ENCODE measurements at regions not wholly inside any gene's neighbourhood (a gene's known extent, or its start where the extent isn't known, plus 50 kb on each side); places are given as distances from the start of the nearest gene placed in this dataset.

GRCh38 chr2:163375070-163375469 lies 360.7 kb downstream of the FIGN start:
- CTCF ChIA-PET, result no interaction called here
- Mint-ChIP-seq H3K4me3 (no peak overlapping the region), H3K27me3 (no peaks in the 10 kb centered on the region), H3K9me3 (ENCODE audit: insufficient read depth) (peaks cover 3% of the 10 kb centered on the region), H3K27ac (no peak overlapping the region), H3K4me1 (no peaks in the 10 kb centered on the region)
- Histone ChIP-seq H3K36me3 (replicated peaks in 1 of 2; ENCODE audit: control extremely low read depth in 1 of 2, control insufficient read depth in 1 of 2, extremely low read depth in 1 of 2, insufficient read depth in 2 of 2, low read length in 1 of 2) (no peaks in the 10 kb centered on the region), H3K4me3 (ENCODE audit: control extremely low read depth in 1 of 5, extremely low read depth in 1 of 5, insufficient read depth in 1 of 5, low read depth in 2 of 5, low read length in 4 of 5) (no peak overlapping the region), H3K4me1 (ENCODE audit: control insufficient read depth in 2 of 2, insufficient read depth in 2 of 2, low read length in 2 of 2) (no peaks in the 10 kb centered on the region), H3K9me3 (ENCODE audit: control extremely low read depth in 1 of 3, control insufficient read depth in 2 of 3, insufficient read depth in 1 of 3, low read length in 2 of 3) (no peaks in the 10 kb centered on the region), H3K9ac (ENCODE audit: low read length) (no peak overlapping the region), H3K27me3 (replicated peaks in 1 of 4; ENCODE audit: control extremely low read depth in 1 of 4, control insufficient read depth in 3 of 4, insufficient read depth in 4 of 4, low read length in 3 of 4) (no peaks in the 10 kb centered on the region), H3K27ac (ENCODE audit: low read length in 2 of 2) (no peak overlapping the region), H2AFZ (ENCODE audit: insufficient read depth, low read depth, low read length, poor library complexity, severe bottlenecking) (no peak overlapping the region), H3K79me2 (ENCODE audit: control insufficient read depth, insufficient read depth, low read length) (no peaks in the 10 kb centered on the region), H3K4me2 (replicated peaks; ENCODE audit: low read depth, low read length, poor library complexity, severe bottlenecking) (no peak overlapping the region), H4K20me1 (ENCODE audit: control insufficient read depth, insufficient read depth, low read length, poor library complexity, severe bottlenecking) (no peaks in the 10 kb centered on the region)
- no peak for ATAC-seq (ENCODE audit: low read depth)
- 100% methylated on average over 1 of the region's 2 CpGs for WGBS (ENCODE audit: insufficient coverage)
- intact Hi-C loops (cut with micrococcal nuclease), result no loop called here
- POLR2A ChIA-PET, result no interaction called here
- no peak for DNase-seq
- no peak for TF ChIP-seq EZH2 (IDR thresholded peaks at IDR 0.05; ENCODE audit: borderline replicate concordance, insufficient read depth, low read depth, low read length, poor library complexity, severe bottlenecking)
- no peak for TF ChIP-seq CTCF (IDR thresholded peaks at IDR 0.05)

- Mint-ChIP-seq H3K27ac (no peak overlapping the region), H3K4me3 (no peak overlapping the region), H3K9me3 (ENCODE audit: insufficient read depth) (peaks cover 3% of the 10 kb centered on the region), H3K4me1 (no peaks in the 10 kb centered on the region), H3K27me3 (no peaks in the 10 kb centered on the region)
- WGBS (ENCODE audit: insufficient coverage), result 92% methylated on average over 2 of the region's 3 CpGs
- POLR2A ChIA-PET, result no interaction called here
- Histone ChIP-seq H3K27ac (ENCODE audit: low read length in 2 of 2) (no peak overlapping the region), H3K79me2 (ENCODE audit: control insufficient read depth, insufficient read depth, low read length) (no peaks in the 10 kb centered on the region), H3K36me3 (replicated peaks in 1 of 2; ENCODE audit: control extremely low read depth in 1 of 2, control insufficient read depth in 1 of 2, extremely low read depth in 1 of 2, insufficient read depth in 2 of 2, low read length in 1 of 2) (no peaks in the 10 kb centered on the region), H3K4me1 (ENCODE audit: control insufficient read depth in 2 of 2, insufficient read depth in 2 of 2, low read length in 2 of 2) (no peaks in the 10 kb centered on the region), H3K27me3 (replicated peaks in 1 of 4; ENCODE audit: control extremely low read depth in 1 of 4, control insufficient read depth in 3 of 4, insufficient read depth in 4 of 4, low read length in 3 of 4) (no peaks in the 10 kb centered on the region), H3K4me3 (ENCODE audit: control extremely low read depth in 1 of 5, extremely low read depth in 1 of 5, insufficient read depth in 1 of 5, low read depth in 2 of 5, low read length in 4 of 5) (no peak overlapping the region), H2AFZ (ENCODE audit: insufficient read depth, low read depth, low read length, poor library complexity, severe bottlenecking) (no peak overlapping the region), H3K9ac (ENCODE audit: low read length) (no peak overlapping the region), H3K4me2 (replicated peaks; ENCODE audit: low read depth, low read length, poor library complexity, severe bottlenecking) (no peak overlapping the region), H3K9me3 (ENCODE audit: control extremely low read depth in 1 of 3, control insufficient read depth in 2 of 3, insufficient read depth in 1 of 3, low read length in 2 of 3) (no peaks in the 10 kb centered on the region), H4K20me1 (ENCODE audit: control insufficient read depth, insufficient read depth, low read length, poor library complexity, severe bottlenecking) (no peaks in the 10 kb centered on the region)
- CTCF ChIA-PET, result no interaction called here
- no peak for ATAC-seq (ENCODE audit: low read depth)
- TF ChIP-seq EZH2 (IDR thresholded peaks at IDR 0.05; ENCODE audit: borderline replicate concordance, insufficient read depth, low read depth, low read length, poor library complexity, severe bottlenecking), result no peak
- no peak for TF ChIP-seq CTCF (IDR thresholded peaks at IDR 0.05)
- intact Hi-C loops (cut with micrococcal nuclease), result no loop called here
- no peak for DNase-seq
Measured at GRCh38 chr2:163374282-163374681, 361.5 kb downstream of the FIGN start.
